Neural progenitor cell (in vitro differentiated cells): ENCODE measurements at regions not wholly inside any gene's neighbourhood (a gene's known extent, or its start where the extent isn't known, plus 50 kb on each side); places are given as distances from the start of the nearest gene placed in this dataset.

Experiments
- DNase-seq: peaks from one replicate; pipeline ENCODE4 v3.0.0-alpha.2; 2016; ENCODE audit warnings: low spot score
- H2AFZ ChIP-seq: fragments of 200-600 bp; sonication (generic); replicated peaks from 2 replicates; pipeline ENCODE4 v1.6.1; 2016; ENCODE audit warnings: antibody characterized with exemption
- H3F3A ChIP-seq: fragments of 200-600 bp; sonication (generic); 2 replicates; pipeline ENCODE4 v1.6.1; 2016; ENCODE audit warnings: antibody characterized with exemption, low read depth
- H3K27ac ChIP-seq: fragments of 200-600 bp; sonication (generic); 2 replicates; pipeline ENCODE4 v1.5.1; 2016; ENCODE audit warnings: mild to moderate bottlenecking
- H3K27me3 ChIP-seq: fragments of 200-600 bp; sonication (generic); 2 replicates; pipeline ENCODE4 v1.6.1; 2016; ENCODE audit warnings: mild to moderate bottlenecking, moderate library complexity
- H3K36me3 ChIP-seq: fragments of 200-600 bp; sonication (generic); 2 replicates; pipeline ENCODE4 v1.5.1; 2016
- H3K4me1 ChIP-seq: fragments of 200-600 bp; sonication (generic); 2 replicates; pipeline ENCODE4 v1.6.1; 2016; ENCODE audit warnings: mixed run types
- H3K4me2 ChIP-seq: fragments of 200-600 bp; sonication (generic); 2 replicates; pipeline ENCODE4 v1.6.1; 2016
- H3K4me3 ChIP-seq: fragments of 200-600 bp; sonication (generic); 2 replicates; pipeline ENCODE4 v1.5.1; 2016
- H3K79me2 ChIP-seq: fragments of 200-600 bp; sonication (generic); 2 replicates; pipeline ENCODE4 v1.6.1; 2016; ENCODE audit warnings: low read depth
- H3K9ac ChIP-seq: fragments of 200-600 bp; sonication (generic); 2 replicates; pipeline ENCODE4 v1.6.1; 2016
- H3K9me3 ChIP-seq: fragments of 200-600 bp; sonication (generic); 2 replicates; pipeline ENCODE4 v1.5.1; 2016; ENCODE audit warnings: low read depth
- H4K20me1 ChIP-seq: fragments of 200-600 bp; sonication (generic); 2 replicates; pipeline ENCODE4 v1.6.1; 2016; ENCODE audit warnings: low read depth
- H3K27ac Mint-ChIP-seq: 3 replicates; pipeline ENCODE4 v1.8.0; 2021; ENCODE audit warnings: mixed read lengths
- H3K27me3 Mint-ChIP-seq: 2 replicates; pipeline ENCODE4 v1.8.0; 2022; ENCODE audit warnings: low read depth, mild to moderate bottlenecking, inconsistent platforms, moderate library complexity, mixed read lengths; ENCODE audit not compliant: insufficient read depth
- H3K36me3 Mint-ChIP-seq: 3 replicates; pipeline ENCODE4 v1.8.0; 2021; ENCODE audit warnings: mixed read lengths
- H3K4me1 Mint-ChIP-seq: 3 replicates; pipeline ENCODE4 v1.8.0; 2021; ENCODE audit warnings: mixed read lengths
- H3K4me3 Mint-ChIP-seq: 3 replicates; pipeline ENCODE4 v1.8.0; 2021; ENCODE audit warnings: mild to moderate bottlenecking, moderate library complexity, mixed read lengths
- H3K9me3 Mint-ChIP-seq: 3 replicates; pipeline ENCODE4 v1.8.0; 2020; ENCODE audit warnings: mixed read lengths
- CTCF ChIP-seq: fragments of 200-600 bp; sonication (generic); IDR thresholded peaks from 2 replicates; pipeline ENCODE4 v1.5.1; 2017; ENCODE audit warnings: antibody characterized with exemption, mild to moderate bottlenecking
- EZH2 ChIP-seq: fragments of 200-600 bp; sonication (generic); IDR thresholded peaks from 2 replicates; pipeline ENCODE4 v1.6.1; 2017; ENCODE audit warnings: antibody characterized with exemption, mild to moderate bottlenecking, moderate library complexity
- EZH2phosphoT487 ChIP-seq: fragments of 200-600 bp; sonication (generic); IDR thresholded peaks from 2 replicates; pipeline ENCODE4 v1.6.1; 2017; ENCODE audit warnings: antibody characterized with exemption

GRCh38 chr6:40165036-40165709 is 230.9 kb upstream of the MOCS1 start:
- Mint-ChIP-seq H3K4me1 (no peaks in the 10 kb centered on the region), H3K27ac (no peak overlapping the region), H3K4me3 (no peak overlapping the region), H3K27me3 (peaks cover 8% of the 10 kb centered on the region), H3K36me3 (no peaks in the 10 kb centered on the region), H3K9me3 (no peaks in the 10 kb centered on the region)
- no peaks in the 10 kb centered on the region for H3K36me3 ChIP-seq
- no peak overlapping the region for H3K4me2 ChIP-seq
- DNase-seq = no peak
- H3K4me1 ChIP-seq = no peaks in the 10 kb centered on the region
- H4K20me1 ChIP-seq = no peaks in the 10 kb centered on the region
- TF ChIP-seq EZH2phosphoT487 = no peak
- no peak for TF ChIP-seq EZH2
- no peak for TF ChIP-seq CTCF
- no peak overlapping the region for H3K27ac ChIP-seq
- no peaks in the 10 kb centered on the region for H3F3A ChIP-seq
- no peak overlapping the region for H3K9ac ChIP-seq
- no peaks in the 10 kb centered on the region for H3K79me2 ChIP-seq
- no peaks in the 10 kb centered on the region for H3K27me3 ChIP-seq
- no peak overlapping the region for H3K4me3 ChIP-seq
- H2AFZ ChIP-seq = no peak overlapping the region
- H3K9me3 ChIP-seq = no peaks in the 10 kb centered on the region

GRCh38 chr6:40164345-40164755 is 230.1 kb upstream of the MOCS1 start:
- Histone ChIP-seq H3K4me1 (no peaks in the 10 kb centered on the region), H3K27me3 (no peaks in the 10 kb centered on the region), H4K20me1 (no peaks in the 10 kb centered on the region), H3F3A (no peaks in the 10 kb centered on the region), H3K9ac (no peak overlapping the region), H3K36me3 (no peaks in the 10 kb centered on the region), H3K4me3 (no peak overlapping the region), H3K27ac (no peak overlapping the region), H3K79me2 (no peaks in the 10 kb centered on the region), H2AFZ (peak overlapping the region; percentile 87), H3K9me3 (no peaks in the 10 kb centered on the region), H3K4me2 (no peak overlapping the region)
- H3K36me3 Mint-ChIP-seq = no peaks in the 10 kb centered on the region
- H3K4me1 Mint-ChIP-seq = no peaks in the 10 kb centered on the region
- H3K27ac Mint-ChIP-seq = peak overlapping the region; percentile 57
- H3K27me3 Mint-ChIP-seq = peaks cover 8% of the 10 kb centered on the region
- H3K4me3 Mint-ChIP-seq = no peak overlapping the region
- no peak for TF ChIP-seq EZH2
- TF ChIP-seq CTCF = no peak
- no peak for TF ChIP-seq EZH2phosphoT487
- no peaks in the 10 kb centered on the region for H3K9me3 Mint-ChIP-seq
- DNase-seq = no peak

GRCh38 chr6:40163924-40164323 is 229.7 kb upstream of the MOCS1 start:
- Histone ChIP-seq H2AFZ (peak overlapping the region; percentile 87), H4K20me1 (no peaks in the 10 kb centered on the region), H3K4me3 (no peak overlapping the region), H3K9me3 (no peaks in the 10 kb centered on the region), H3K9ac (no peak overlapping the region), H3K4me1 (no peaks in the 10 kb centered on the region), H3K27me3 (no peaks in the 10 kb centered on the region), H3K79me2 (no peaks in the 10 kb centered on the region), H3K27ac (no peak overlapping the region), H3F3A (no peaks in the 10 kb centered on the region), H3K36me3 (no peaks in the 10 kb centered on the region), H3K4me2 (no peak overlapping the region)
- TF ChIP-seq EZH2 (no peak), CTCF (no peak), EZH2phosphoT487 (no peak)
- H3K4me3 Mint-ChIP-seq = no peak overlapping the region
- no peak overlapping the region for H3K27ac Mint-ChIP-seq
- no peaks in the 10 kb centered on the region for H3K4me1 Mint-ChIP-seq
- DNase-seq = no peak
- H3K27me3 Mint-ChIP-seq = peaks cover 8% of the 10 kb centered on the region
- no peaks in the 10 kb centered on the region for H3K36me3 Mint-ChIP-seq
- H3K9me3 Mint-ChIP-seq = no peaks in the 10 kb centered on the region
